ENCODE measurements at regions not wholly inside any gene's neighbourhood (a gene's known extent, or its start where the extent isn't known, plus 50 kb on each side); places are given as distances from the start of the nearest gene placed in this dataset.
"Not testable (repeated sequence)": the region's sequence is repeated elsewhere in the genome, so short reads cannot be mapped to it uniquely, and the experiment has no call there.

DNA sequence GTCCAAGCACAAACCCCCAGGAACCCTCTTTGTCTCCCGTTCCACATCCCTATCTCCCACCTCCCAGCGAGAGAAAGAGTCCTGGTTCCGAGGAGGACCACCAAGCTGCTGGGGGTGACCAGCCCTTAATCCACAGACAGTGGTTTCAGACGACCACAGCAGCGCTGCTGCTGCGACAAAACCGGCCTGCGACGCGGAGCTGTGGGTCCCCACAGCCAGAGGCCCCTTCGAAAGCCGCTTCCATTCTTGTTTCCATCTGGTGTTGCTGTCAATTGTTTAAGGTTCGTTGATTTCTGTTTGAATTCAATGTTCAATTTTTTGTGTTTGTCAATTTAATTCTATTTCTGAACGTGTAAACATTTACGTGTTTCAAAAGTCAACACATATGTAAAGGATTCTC is 177.5 kb upstream of the FOXD4L5 start:
- intact Hi-C loops (cut with micrococcal nuclease; ENCODE audit: unreplicated experiment); H3K27ac ChIP-seq (ENCODE audit: low read depth, low read length, poor library complexity, severe bottlenecking); H3K36me3 ChIP-seq (ENCODE audit: insufficient read depth, low read length); H2AFZ ChIP-seq (ENCODE audit: low read length); BruUV-seq (replicated peaks); CTCF ChIA-PET (ENCODE audit: unreplicated experiment); H3K4me3 ChIP-seq (ENCODE audit: low read depth, low read length, poor library complexity, severe bottlenecking); H3K79me2 ChIP-seq (ENCODE audit: insufficient read depth, low read depth, low read length); H3K4me2 ChIP-seq (ENCODE audit: low read length); H3K4me1 ChIP-seq (ENCODE audit: insufficient read depth, low read length, poor library complexity, severe bottlenecking); POLR2A ChIA-PET; H3K9me3 ChIP-seq (ENCODE audit: low read length); DNase-seq (ENCODE audit: low spot score); H4K20me1 ChIP-seq (ENCODE audit: insufficient read depth, low read length); H3K9me2 ChIP-seq (ENCODE audit: insufficient read depth, low read length): not testable (repeated sequence)

DNA sequence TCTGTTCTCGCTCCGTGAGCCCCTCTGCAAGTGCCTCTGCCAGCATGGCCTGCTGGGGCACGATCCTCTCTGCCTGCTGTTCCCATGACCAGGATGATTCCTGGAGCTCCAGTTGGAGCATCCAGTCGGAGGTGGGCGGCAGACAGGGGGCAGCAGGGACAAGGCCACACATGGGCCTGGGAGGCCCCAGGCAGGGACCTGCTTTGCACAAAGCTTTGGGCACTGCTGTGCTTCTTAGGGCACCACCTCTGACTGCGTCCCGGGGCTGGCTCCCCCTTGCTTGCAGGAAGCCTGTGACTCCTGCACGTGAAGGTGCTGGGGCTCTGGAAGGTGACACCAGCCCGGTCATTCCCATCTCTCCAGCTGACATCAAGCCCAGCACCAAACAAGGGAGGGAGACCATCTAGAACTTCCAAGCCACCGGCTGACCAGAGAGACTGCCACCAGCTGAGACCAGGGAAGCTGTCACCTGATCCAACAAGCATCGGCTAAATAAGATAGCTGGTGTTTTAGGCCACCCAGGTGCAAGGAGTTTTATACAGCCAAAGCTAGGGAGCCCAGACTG is 174.8 kb upstream of the FOXD4L5 start:
- Histone ChIP-seq H3K9me2 (ENCODE audit: insufficient read depth, low read length) (no peaks in the 10 kb centered on the region), H4K20me1 (ENCODE audit: insufficient read depth, low read length) (no peaks in the 10 kb centered on the region), H3K27ac (ENCODE audit: low read depth, low read length, poor library complexity, severe bottlenecking) (no peak overlapping the region), H3K36me3 (ENCODE audit: insufficient read depth, low read length) (no peaks in the 10 kb centered on the region), H3K79me2 (ENCODE audit: insufficient read depth, low read depth, low read length) (no peaks in the 10 kb centered on the region), H2AFZ (ENCODE audit: low read length) (no peak overlapping the region), H3K4me2 (ENCODE audit: low read length) (no peak overlapping the region), H3K4me3 (ENCODE audit: low read depth, low read length, poor library complexity, severe bottlenecking) (no peak overlapping the region), H3K4me1 (ENCODE audit: insufficient read depth, low read length, poor library complexity, severe bottlenecking) (no peaks in the 10 kb centered on the region), H3K9me3 (ENCODE audit: low read length) (no peaks in the 10 kb centered on the region)
- ChIA-PET CTCF (ENCODE audit: unreplicated experiment) (no interaction called here), POLR2A (no interaction called here)
- intact Hi-C loops (cut with micrococcal nuclease; ENCODE audit: unreplicated experiment) = no loop called here
- no peak for TF ChIP-seq EZH2phosphoT487 (IDR thresholded peaks at IDR 0.05; ENCODE audit: borderline replicate concordance, low read depth, low read length)
- TF ChIP-seq, protein P1, sequence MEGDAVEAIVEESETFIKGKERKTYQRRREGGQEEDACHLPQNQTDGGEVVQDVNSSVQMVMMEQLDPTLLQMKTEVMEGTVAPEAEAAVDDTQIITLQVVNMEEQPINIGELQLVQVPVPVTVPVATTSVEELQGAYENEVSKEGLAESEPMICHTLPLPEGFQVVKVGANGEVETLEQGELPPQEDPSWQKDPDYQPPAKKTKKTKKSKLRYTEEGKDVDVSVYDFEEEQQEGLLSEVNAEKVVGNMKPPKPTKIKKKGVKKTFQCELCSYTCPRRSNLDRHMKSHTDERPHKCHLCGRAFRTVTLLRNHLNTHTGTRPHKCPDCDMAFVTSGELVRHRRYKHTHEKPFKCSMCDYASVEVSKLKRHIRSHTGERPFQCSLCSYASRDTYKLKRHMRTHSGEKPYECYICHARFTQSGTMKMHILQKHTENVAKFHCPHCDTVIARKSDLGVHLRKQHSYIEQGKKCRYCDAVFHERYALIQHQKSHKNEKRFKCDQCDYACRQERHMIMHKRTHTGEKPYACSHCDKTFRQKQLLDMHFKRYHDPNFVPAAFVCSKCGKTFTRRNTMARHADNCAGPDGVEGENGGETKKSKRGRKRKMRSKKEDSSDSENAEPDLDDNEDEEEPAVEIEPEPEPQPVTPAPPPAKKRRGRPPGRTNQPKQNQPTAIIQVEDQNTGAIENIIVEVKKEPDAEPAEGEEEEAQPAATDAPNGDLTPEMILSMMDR (conservative IDR thresholded peaks at IDR 0.05; ENCODE audit: low read length) = no peak
- no TSS peak for BruUV-seq (replicated peaks)
- DNase-seq (ENCODE audit: low spot score) = no peak

DNA sequence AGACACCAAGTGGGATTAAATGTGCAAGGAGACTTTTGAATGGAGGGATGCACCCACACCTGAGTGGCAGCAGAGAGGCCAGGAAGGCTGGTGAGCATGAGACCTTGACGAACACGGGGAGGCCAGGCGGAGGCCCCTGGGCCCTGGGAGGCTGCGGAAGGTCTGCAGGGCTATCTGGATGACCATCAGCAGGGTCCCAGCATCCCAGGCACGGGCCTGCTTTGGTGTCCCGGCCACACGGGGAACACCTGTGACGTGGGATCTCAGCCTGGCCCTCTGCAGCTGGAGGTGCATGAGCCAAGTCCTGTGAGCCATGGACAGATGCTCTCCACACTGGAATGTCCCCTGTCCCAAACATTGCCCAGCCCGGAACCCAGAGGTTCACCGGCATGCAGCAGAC is 174.0 kb upstream of the FOXD4L5 start:
- Histone ChIP-seq H3K27ac (ENCODE audit: low read depth, low read length, poor library complexity, severe bottlenecking) (no peak overlapping the region), H2AFZ (ENCODE audit: low read length) (no peak overlapping the region), H3K4me3 (ENCODE audit: low read depth, low read length, poor library complexity, severe bottlenecking) (no peak overlapping the region), H3K4me1 (ENCODE audit: insufficient read depth, low read length, poor library complexity, severe bottlenecking) (no peaks in the 10 kb centered on the region), H3K9me2 (ENCODE audit: insufficient read depth, low read length) (no peaks in the 10 kb centered on the region), H3K79me2 (ENCODE audit: insufficient read depth, low read depth, low read length) (no peaks in the 10 kb centered on the region), H4K20me1 (ENCODE audit: insufficient read depth, low read length) (no peaks in the 10 kb centered on the region), H3K36me3 (ENCODE audit: insufficient read depth, low read length) (no peaks in the 10 kb centered on the region), H3K4me2 (ENCODE audit: low read length) (no peak overlapping the region), H3K9me3 (ENCODE audit: low read length) (no peaks in the 10 kb centered on the region)
- BruUV-seq (replicated peaks) = no TSS peak
- ChIA-PET CTCF (ENCODE audit: unreplicated experiment) (no interaction called here), POLR2A (no interaction called here)
- TF ChIP-seq EZH2phosphoT487 (IDR thresholded peaks at IDR 0.05; ENCODE audit: borderline replicate concordance, low read depth, low read length) = no peak
- TF ChIP-seq, protein P1 (conservative IDR thresholded peaks at IDR 0.05; ENCODE audit: low read length) = no peak
- intact Hi-C loops (cut with micrococcal nuclease; ENCODE audit: unreplicated experiment) = no loop called here
- no peak for DNase-seq (ENCODE audit: low spot score)

All from OCI-LY7 (cell line).